GM23338 (cell line): ENCODE measurements at regions not wholly inside any gene's neighbourhood (a gene's known extent, or its start where the extent isn't known, plus 50 kb on each side); places are given as distances from the start of the nearest gene placed in this dataset.

Experiments
- ATAC-seq: fragments of 200-7000 bp; cut with Tn5 transposase; 3 replicates; pipeline ENCODE4 v1.9.1; 2020
- DNase-seq: peaks from one replicate; pipeline ENCODE4 v3.0.0-alpha.2; 2015; ENCODE audit warnings: low spot score
- H2AFZ ChIP-seq: fragments of 200-600 bp; sonication (generic); 2 replicates; pipeline ENCODE4 v1.8.0; 2016; ENCODE audit warnings: antibody characterized with exemption, mild to moderate bottlenecking, moderate library complexity
- H3F3A ChIP-seq: fragments of 200-600 bp; sonication (generic); replicated peaks from 2 replicates; pipeline ENCODE4 v1.8.0; 2017; ENCODE audit warnings: antibody characterized with exemption, mixed run types, low read depth
- H3K27ac ChIP-seq: fragments of 200-600 bp; sonication (generic); 2 replicates; pipeline ENCODE4 v1.6.1; 2016; ENCODE audit warnings: low read depth
- H3K27me3 ChIP-seq: fragments of 200-600 bp; sonication (generic); 2 replicates; pipeline ENCODE4 v1.8.0; 2016; ENCODE audit warnings: mild to moderate bottlenecking, mixed run types, moderate library complexity; ENCODE audit not compliant: insufficient read depth
- H3K36me3 ChIP-seq: fragments of 200-600 bp; sonication (generic); 2 replicates; pipeline ENCODE4 v1.8.0; 2016; ENCODE audit warnings: mild to moderate bottlenecking; ENCODE audit not compliant: insufficient read depth
- H3K4me1 ChIP-seq: fragments of 200-600 bp; sonication (generic); 2 replicates; pipeline ENCODE4 v1.8.0; 2016; ENCODE audit warnings: mild to moderate bottlenecking, moderate library complexity; ENCODE audit not compliant: insufficient read depth
- H3K4me2 ChIP-seq: fragments of 200-600 bp; sonication (generic); 2 replicates; pipeline ENCODE4 v1.7.1; 2017; ENCODE audit warnings: mixed run types
- H3K4me3 ChIP-seq: fragments of 200-600 bp; sonication (generic); 2 replicates; pipeline ENCODE4 v1.6.1; 2016; ENCODE audit warnings: mixed run types
- H3K79me2 ChIP-seq: fragments of 200-600 bp; sonication (generic); replicated peaks from 2 replicates; pipeline ENCODE4 v1.8.0; 2017; ENCODE audit warnings: mild to moderate bottlenecking; ENCODE audit not compliant: insufficient read depth
- H3K9me2 ChIP-seq: fragments of 200-600 bp; sonication (generic); 2 replicates; pipeline ENCODE4 v1.8.0; 2017; ENCODE audit not compliant: insufficient read depth
- H4K20me1 ChIP-seq: fragments of 200-600 bp; sonication (generic); replicated peaks from 2 replicates; pipeline ENCODE4 v1.8.0; 2017; ENCODE audit warnings: mild to moderate bottlenecking; ENCODE audit not compliant: insufficient read depth
- H3K27ac Mint-ChIP-seq: 2 replicates; pipeline ENCODE4 v1.8.0; 2020; ENCODE audit warnings: inconsistent platforms, mild to moderate bottlenecking, moderate library complexity, mixed read lengths
- H3K27me3 Mint-ChIP-seq: 3 replicates; pipeline ENCODE4 v1.8.0; 2022; ENCODE audit warnings: low read depth, mild to moderate bottlenecking, moderate library complexity, mixed read lengths, inconsistent platforms; ENCODE audit not compliant: insufficient read depth, poor library complexity
- H3K36me3 Mint-ChIP-seq: 3 replicates; pipeline ENCODE4 v1.8.0; 2021; ENCODE audit warnings: low read depth, mild to moderate bottlenecking, inconsistent platforms, moderate library complexity, mixed read lengths
- H3K4me1 Mint-ChIP-seq: 3 replicates; pipeline ENCODE4 v1.8.0; 2020; ENCODE audit warnings: mild to moderate bottlenecking, inconsistent platforms, mixed read lengths
- H3K4me3 Mint-ChIP-seq: 3 replicates; pipeline ENCODE4 v1.8.0; 2021; ENCODE audit warnings: moderate library complexity, mild to moderate bottlenecking, inconsistent platforms, mixed read lengths
- H3K9me3 Mint-ChIP-seq: 3 replicates; pipeline ENCODE4 v1.8.0; 2020; ENCODE audit warnings: moderate library complexity, mild to moderate bottlenecking, inconsistent platforms, mixed read lengths
- CREB1 ChIP-seq: fragments of 250-450 bp; sonication (Bioruptor Pico); IDR thresholded peaks from 2 replicates; pipeline ENCODE4 v1.5.0; 2020; ENCODE audit warnings: low read depth, mild to moderate bottlenecking, moderate library complexity
- EZH2 ChIP-seq: fragments of 200-600 bp; sonication (generic); IDR thresholded peaks from one replicate; pipeline ENCODE4 v1.8.0; 2017; ENCODE audit warnings: antibody characterized with exemption, mild to moderate bottlenecking, low read depth; ENCODE audit not compliant: unreplicated experiment
- EZH2phosphoT487 ChIP-seq: fragments of 200-600 bp; sonication (generic); IDR thresholded peaks from one replicate; pipeline ENCODE4 v1.8.1; 2018; ENCODE audit warnings: antibody characterized with exemption; ENCODE audit not compliant: unreplicated experiment
- JUNB ChIP-seq: IDR thresholded peaks from one replicate; pipeline ENCODE4 v1.6.1; 2016; ENCODE audit warnings: antibody characterized with exemption; ENCODE audit not compliant: unreplicated experiment
- NANOG ChIP-seq: IDR thresholded peaks from 2 replicates; pipeline ENCODE4 v1.6.1; 2016; ENCODE audit warnings: antibody characterized with exemption, borderline replicate concordance
- POLR2AphosphoS5 ChIP-seq: IDR thresholded peaks from 2 replicates; pipeline ENCODE4 v1.6.1; 2016; ENCODE audit warnings: antibody characterized with exemption, low read depth
- REST ChIP-seq: IDR thresholded peaks from one replicate; pipeline ENCODE4 v1.6.1; 2018; ENCODE audit warnings: antibody characterized with exemption; ENCODE audit not compliant: unreplicated experiment
- STAT1 ChIP-seq: IDR thresholded peaks from one replicate; pipeline ENCODE4 v1.6.1; 2016; ENCODE audit warnings: antibody characterized with exemption; ENCODE audit not compliant: unreplicated experiment
- ZNF114 ChIP-seq: fragments of 250-450 bp; sonication (Bioruptor Pico); IDR thresholded peaks from 2 replicates; pipeline ENCODE4 v1.5.0; 2020; ENCODE audit warnings: mild to moderate bottlenecking, moderate library complexity
- ZNF331 ChIP-seq: fragments of 250-450 bp; sonication (Bioruptor Pico); IDR thresholded peaks from 2 replicates; pipeline ENCODE4 v1.5.0; 2020; ENCODE audit warnings: low read depth, mild to moderate bottlenecking, moderate library complexity
- TF ChIP-seq, protein P1 (sequence below): IDR thresholded peaks from 2 replicates; pipeline ENCODE4 v1.6.1; 2016; ENCODE audit warnings: antibody characterized with exemption
- TF ChIP-seq, protein P2 (sequence below), 2 experiments: fragments of 200-600 bp in 1 of 2; sonication (generic) in 1 of 2; conservative IDR thresholded peaks; 2 replicates each; pipeline versions ENCODE4 v1.5.1 to v1.6.1; 2016 to 2017; ENCODE audit warnings: antibody characterized with exemption in 2 of 2, low read depth in 2 of 2, mild to moderate bottlenecking in 2 of 2, moderate library complexity in 1 of 2
- TF ChIP-seq, protein P3 (sequence below): fragments of 250-450 bp; sonication (Bioruptor Pico); IDR thresholded peaks from 2 replicates; pipeline ENCODE4 v1.5.0; 2020; ENCODE audit warnings: mild to moderate bottlenecking, moderate library complexity

DNA sequence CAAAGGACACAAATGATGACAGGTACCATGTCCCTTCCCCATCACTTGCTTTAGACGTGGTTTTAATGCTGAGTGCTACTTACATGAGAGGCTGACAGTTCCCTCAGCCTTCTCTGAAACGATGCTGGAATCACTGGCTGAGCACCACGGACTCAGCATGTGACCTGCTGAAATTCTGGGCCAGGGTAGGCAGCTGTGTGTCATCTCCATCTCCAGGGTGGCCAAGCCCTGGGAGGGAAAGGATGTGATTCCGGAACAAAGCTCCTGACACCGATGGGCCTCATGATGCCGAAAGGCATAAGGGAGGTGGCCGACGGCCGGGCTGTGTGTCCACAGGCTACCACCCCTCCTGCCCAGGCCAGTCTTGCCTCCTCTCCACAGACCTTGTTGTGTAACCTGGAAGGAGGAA lies 184.3 kb upstream of the CST7 start:
- H3K9me2 ChIP-seq, result no peaks in the 10 kb centered on the region
- no peaks in the 10 kb centered on the region for H3K27me3 ChIP-seq
- H3K27me3 Mint-ChIP-seq, result peaks cover 2% of the 10 kb centered on the region
- no peaks in the 10 kb centered on the region for H3F3A ChIP-seq
- H3K4me3 ChIP-seq, result no peak overlapping the region
- H4K20me1 ChIP-seq, result no peaks in the 10 kb centered on the region
- no peak overlapping the region for H2AFZ ChIP-seq
- no peaks in the 10 kb centered on the region for H3K79me2 ChIP-seq
- no peak overlapping the region for H3K27ac Mint-ChIP-seq
- ATAC-seq (no peak), DNase-seq (no peak)
- no peak overlapping the region for H3K4me3 Mint-ChIP-seq
- no peaks in the 10 kb centered on the region for H3K4me1 ChIP-seq
- H3K36me3 ChIP-seq, result no peaks in the 10 kb centered on the region
- peaks cover 7% of the 10 kb centered on the region; the same call in 1 of the 3 replicates for H3K9me3 Mint-ChIP-seq
- no peak overlapping the region for H3K27ac ChIP-seq
- H3K4me1 Mint-ChIP-seq, result peaks cover 13% of the 10 kb centered on the region
- no peaks in the 10 kb centered on the region for H3K36me3 Mint-ChIP-seq
- TF ChIP-seq POLR2AphosphoS5 (no peak), STAT1 (no peak), NANOG (no peak), JUNB (no peak), ZNF114 (CRISPR knock-in tag) (no peak), EZH2 (no peak), EZH2phosphoT487 (no peak), CREB1 (CRISPR knock-in tag) (no peak), REST (no peak), ZNF331 (no peak)
- TF ChIP-seq, protein P1, sequence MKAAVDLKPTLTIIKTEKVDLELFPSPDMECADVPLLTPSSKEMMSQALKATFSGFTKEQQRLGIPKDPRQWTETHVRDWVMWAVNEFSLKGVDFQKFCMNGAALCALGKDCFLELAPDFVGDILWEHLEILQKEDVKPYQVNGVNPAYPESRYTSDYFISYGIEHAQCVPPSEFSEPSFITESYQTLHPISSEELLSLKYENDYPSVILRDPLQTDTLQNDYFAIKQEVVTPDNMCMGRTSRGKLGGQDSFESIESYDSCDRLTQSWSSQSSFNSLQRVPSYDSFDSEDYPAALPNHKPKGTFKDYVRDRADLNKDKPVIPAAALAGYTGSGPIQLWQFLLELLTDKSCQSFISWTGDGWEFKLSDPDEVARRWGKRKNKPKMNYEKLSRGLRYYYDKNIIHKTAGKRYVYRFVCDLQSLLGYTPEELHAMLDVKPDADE, result no peak
- TF ChIP-seq, protein P2, sequence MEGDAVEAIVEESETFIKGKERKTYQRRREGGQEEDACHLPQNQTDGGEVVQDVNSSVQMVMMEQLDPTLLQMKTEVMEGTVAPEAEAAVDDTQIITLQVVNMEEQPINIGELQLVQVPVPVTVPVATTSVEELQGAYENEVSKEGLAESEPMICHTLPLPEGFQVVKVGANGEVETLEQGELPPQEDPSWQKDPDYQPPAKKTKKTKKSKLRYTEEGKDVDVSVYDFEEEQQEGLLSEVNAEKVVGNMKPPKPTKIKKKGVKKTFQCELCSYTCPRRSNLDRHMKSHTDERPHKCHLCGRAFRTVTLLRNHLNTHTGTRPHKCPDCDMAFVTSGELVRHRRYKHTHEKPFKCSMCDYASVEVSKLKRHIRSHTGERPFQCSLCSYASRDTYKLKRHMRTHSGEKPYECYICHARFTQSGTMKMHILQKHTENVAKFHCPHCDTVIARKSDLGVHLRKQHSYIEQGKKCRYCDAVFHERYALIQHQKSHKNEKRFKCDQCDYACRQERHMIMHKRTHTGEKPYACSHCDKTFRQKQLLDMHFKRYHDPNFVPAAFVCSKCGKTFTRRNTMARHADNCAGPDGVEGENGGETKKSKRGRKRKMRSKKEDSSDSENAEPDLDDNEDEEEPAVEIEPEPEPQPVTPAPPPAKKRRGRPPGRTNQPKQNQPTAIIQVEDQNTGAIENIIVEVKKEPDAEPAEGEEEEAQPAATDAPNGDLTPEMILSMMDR (conservative IDR thresholded peaks at IDR 0.05; ENCODE audit: low read depth in 2 of 2), result no peak
- TF ChIP-seq, protein P3, sequence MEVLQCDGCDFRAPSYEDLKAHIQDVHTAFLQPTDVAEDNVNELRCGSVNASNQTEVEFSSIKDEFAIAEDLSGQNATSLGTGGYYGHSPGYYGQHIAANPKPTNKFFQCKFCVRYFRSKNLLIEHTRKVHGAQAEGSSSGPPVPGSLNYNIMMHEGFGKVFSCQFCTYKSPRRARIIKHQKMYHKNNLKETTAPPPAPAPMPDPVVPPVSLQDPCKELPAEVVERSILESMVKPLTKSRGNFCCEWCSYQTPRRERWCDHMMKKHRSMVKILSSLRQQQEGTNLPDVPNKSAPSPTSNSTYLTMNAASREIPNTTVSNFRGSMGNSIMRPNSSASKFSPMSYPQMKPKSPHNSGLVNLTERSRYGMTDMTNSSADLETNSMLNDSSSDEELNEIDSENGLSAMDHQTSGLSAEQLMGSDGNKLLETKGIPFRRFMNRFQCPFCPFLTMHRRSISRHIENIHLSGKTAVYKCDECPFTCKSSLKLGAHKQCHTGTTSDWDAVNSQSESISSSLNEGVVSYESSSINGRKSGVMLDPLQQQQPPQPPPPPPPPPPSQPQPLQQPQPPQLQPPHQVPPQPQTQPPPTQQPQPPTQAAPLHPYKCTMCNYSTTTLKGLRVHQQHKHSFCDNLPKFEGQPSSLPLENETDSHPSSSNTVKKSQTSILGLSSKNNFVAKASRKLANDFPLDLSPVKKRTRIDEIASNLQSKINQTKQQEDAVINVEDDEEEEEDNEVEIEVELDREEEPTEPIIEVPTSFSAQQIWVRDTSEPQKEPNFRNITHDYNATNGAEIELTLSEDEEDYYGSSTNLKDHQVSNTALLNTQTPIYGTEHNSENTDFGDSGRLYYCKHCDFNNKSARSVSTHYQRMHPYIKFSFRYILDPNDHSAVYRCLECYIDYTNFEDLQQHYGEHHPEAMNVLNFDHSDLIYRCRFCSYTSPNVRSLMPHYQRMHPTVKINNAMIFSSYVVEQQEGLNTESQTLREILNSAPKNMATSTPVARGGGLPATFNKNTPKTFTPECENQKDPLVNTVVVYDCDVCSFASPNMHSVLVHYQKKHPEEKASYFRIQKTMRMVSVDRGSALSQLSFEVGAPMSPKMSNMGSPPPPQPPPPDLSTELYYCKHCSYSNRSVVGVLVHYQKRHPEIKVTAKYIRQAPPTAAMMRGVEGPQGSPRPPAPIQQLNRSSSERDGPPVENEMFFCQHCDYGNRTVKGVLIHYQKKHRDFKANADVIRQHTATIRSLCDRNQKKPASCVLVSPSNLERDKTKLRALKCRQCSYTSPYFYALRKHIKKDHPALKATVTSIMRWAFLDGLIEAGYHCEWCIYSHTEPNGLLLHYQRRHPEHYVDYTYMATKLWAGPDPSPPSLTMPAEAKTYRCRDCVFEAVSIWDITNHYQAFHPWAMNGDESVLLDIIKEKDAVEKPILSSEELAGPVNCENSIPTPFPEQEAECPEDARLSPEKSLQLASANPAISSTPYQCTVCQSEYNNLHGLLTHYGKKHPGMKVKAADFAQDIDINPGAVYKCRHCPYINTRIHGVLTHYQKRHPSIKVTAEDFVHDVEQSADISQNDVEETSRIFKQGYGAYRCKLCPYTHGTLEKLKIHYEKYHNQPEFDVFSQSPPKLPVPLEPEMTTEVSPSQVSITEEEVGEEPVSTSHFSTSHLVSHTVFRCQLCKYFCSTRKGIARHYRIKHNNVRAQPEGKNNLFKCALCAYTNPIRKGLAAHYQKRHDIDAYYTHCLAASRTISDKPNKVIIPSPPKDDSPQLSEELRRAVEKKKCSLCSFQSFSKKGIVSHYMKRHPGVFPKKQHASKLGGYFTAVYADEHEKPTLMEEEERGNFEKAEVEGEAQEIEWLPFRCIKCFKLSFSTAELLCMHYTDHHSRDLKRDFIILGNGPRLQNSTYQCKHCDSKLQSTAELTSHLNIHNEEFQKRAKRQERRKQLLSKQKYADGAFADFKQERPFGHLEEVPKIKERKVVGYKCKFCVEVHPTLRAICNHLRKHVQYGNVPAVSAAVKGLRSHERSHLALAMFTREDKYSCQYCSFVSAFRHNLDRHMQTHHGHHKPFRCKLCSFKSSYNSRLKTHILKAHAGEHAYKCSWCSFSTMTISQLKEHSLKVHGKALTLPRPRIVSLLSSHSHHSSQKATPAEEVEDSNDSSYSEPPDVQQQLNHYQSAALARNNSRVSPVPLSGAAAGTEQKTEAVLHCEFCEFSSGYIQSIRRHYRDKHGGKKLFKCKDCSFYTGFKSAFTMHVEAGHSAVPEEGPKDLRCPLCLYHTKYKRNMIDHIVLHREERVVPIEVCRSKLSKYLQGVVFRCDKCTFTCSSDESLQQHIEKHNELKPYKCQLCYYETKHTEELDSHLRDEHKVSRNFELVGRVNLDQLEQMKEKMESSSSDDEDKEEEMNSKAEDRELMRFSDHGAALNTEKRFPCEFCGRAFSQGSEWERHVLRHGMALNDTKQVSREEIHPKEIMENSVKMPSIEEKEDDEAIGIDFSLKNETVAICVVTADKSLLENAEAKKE, result no peak
- no peak overlapping the region for H3K4me2 ChIP-seq
